ENCODE measurements at regions not wholly inside any gene's neighbourhood (a gene's known extent, or its start where the extent isn't known, plus 50 kb on each side); places are given as distances from the start of the nearest gene placed in this dataset.

- no peak for TF ChIP-seq MAZ (IDR thresholded peaks at IDR 0.05; ENCODE audit: borderline replicate concordance, low read depth, low read length)
- no peak for TF ChIP-seq ELK1 (IDR thresholded peaks at IDR 0.05; ENCODE audit: borderline replicate concordance, low read depth, low read length)
- Histone ChIP-seq H3K36me3 (ENCODE audit: control insufficient read depth, insufficient read depth, low read length) (no peaks in the 10 kb centered on the region), H3K4ac (ENCODE audit: low read depth, low read length) (no peak overlapping the region), H3K27ac (ENCODE audit: insufficient read depth, low read length) (no peak overlapping the region), H3K23ac (ENCODE audit: low read depth, low read length) (no peak overlapping the region), H4K5ac (ENCODE audit: low read depth, low read length) (no peak overlapping the region), H3K4me2 (ENCODE audit: low read depth, low read length) (no peak overlapping the region), H4K20me1 (ENCODE audit: insufficient read depth, low read length) (no peaks in the 10 kb centered on the region), H3K4me1 (ENCODE audit: control insufficient read depth, insufficient read depth, low read length) (no peaks in the 10 kb centered on the region), H3K14ac (replicated peaks; ENCODE audit: low read depth, low read length) (no peak overlapping the region), H2BK120ac (ENCODE audit: low read depth, low read length) (no peak overlapping the region), H3K9ac (ENCODE audit: low read depth, low read length) (no peak overlapping the region), H2BK20ac (ENCODE audit: low read depth, low read length) (no peak overlapping the region), H3K79me1 (ENCODE audit: low read depth in 1 of 2, low read length in 2 of 2) (no peaks in the 10 kb centered on the region), H2AK5ac (ENCODE audit: low read depth, low read length) (no peak overlapping the region), H2AK9ac (replicated peaks; ENCODE audit: low read depth, low read length, poor library complexity) (no peak overlapping the region), H4K8ac (ENCODE audit: low read depth in 2 of 2, low read length in 2 of 2) (no peak overlapping the region), H3K4me3 (ENCODE audit: insufficient read depth, low read depth, low read length) (no peak overlapping the region), H3K56ac (ENCODE audit: extremely low read depth, insufficient read depth, low read length) (no peak overlapping the region), H4K91ac (ENCODE audit: insufficient read depth, low read depth, low read length) (no peak overlapping the region), H3K18ac (ENCODE audit: low read depth, low read length) (no peak overlapping the region), H3K27me3 (ENCODE audit: control insufficient read depth, insufficient read depth, low read length) (no peaks in the 10 kb centered on the region), H2BK15ac (ENCODE audit: low read depth, low read length) (no peak overlapping the region), H2BK5ac (ENCODE audit: low read depth, low read length, poor library complexity, severe bottlenecking) (no peak overlapping the region), H2AFZ (replicated peaks; ENCODE audit: low read length, poor library complexity) (no peak overlapping the region), H3K9me3 (ENCODE audit: control insufficient read depth, insufficient read depth, low read length) (no peaks in the 10 kb centered on the region), H3K9me1 (ENCODE audit: insufficient read depth, low read length) (no peaks in the 10 kb centered on the region)
- intact Hi-C loops (cut with micrococcal nuclease), result no loop called here
- DNase-seq, result no peak
- in situ Hi-C loops (cut with MboI; ENCODE audit: low sequenced_read_pairs), result no loop called here
- CTCF ChIA-PET, result no interaction called here
- no peak for ATAC-seq (ENCODE audit: low read depth)
- no TSS peak for BruUV-seq (replicated peaks)
- dilution Hi-C loops (cut with HindIII; ENCODE audit: low sequenced_read_pairs, unreplicated experiment), result no loop called here
- POLR2A ChIA-PET (ENCODE audit: unreplicated experiment), result no interaction called here
- no CpG with 5 or more reads among the region's 7 CpGs for WGBS, 2 experiments (ENCODE audit: extremely low coverage in 2 of 2, insufficient read length in 1 of 2)
Measured at GRCh38 chr7:34389332-34390078, 268.5 kb upstream of the NPSR1 start.

Measured in IMR-90 (cell line).